ENCODE measurements at regions not wholly inside any gene's neighbourhood (a gene's known extent, or its start where the extent isn't known, plus 50 kb on each side); places are given as distances from the start of the nearest gene placed in this dataset.
A peak's percentile ranks its signal among the peaks of the same experiment; 100 is the strongest.
"Not testable (repeated sequence)": the region's sequence is repeated elsewhere in the genome, so short reads cannot be mapped to it uniquely, and the experiment has no call there.

- peak; percentile 58 for DNase-seq (ENCODE audit: low spot score)
Measured at GRCh38 chr5:42949348-42950115, 90.6 kb downstream of the ANXA2R start.

GRCh38 chr5:42948961-42949347 is 91.2 kb downstream of the ANXA2R start:
- no peak for DNase-seq (ENCODE audit: low spot score)

GRCh38 chr5:42944989-42945388 is 95.1 kb downstream of the ANXA2R start:
- peak; percentile 88 for DNase-seq (ENCODE audit: low spot score)

- peak; percentile 34 for DNase-seq (ENCODE audit: low spot score)
Measured at GRCh38 chr5:42943931-42944631, 96.0 kb downstream of the ANXA2R start.

GRCh38 chr5:42940853-42941252 is 99.3 kb downstream of the ANXA2R start:
- no peak for DNase-seq (ENCODE audit: low spot score)

- not testable (repeated sequence) for DNase-seq (ENCODE audit: low spot score)
Measured at GRCh38 chr5:42932011-42932410, 108.1 kb downstream of the ANXA2R start.

- not testable (repeated sequence) for DNase-seq (ENCODE audit: low spot score)
Measured at GRCh38 chr5:42931451-42931850, 108.7 kb downstream of the ANXA2R start.

- no peak for DNase-seq (ENCODE audit: low spot score)
Measured at GRCh38 chr5:42930934-42931333, 109.2 kb downstream of the ANXA2R start.

GRCh38 chr5:42929871-42930270 is 110.2 kb downstream of the ANXA2R start:
- no peak for DNase-seq (ENCODE audit: low spot score)

- DNase-seq (ENCODE audit: low spot score): no peak
Measured at GRCh38 chr5:42927730-42928129, 112.4 kb downstream of the ANXA2R start.

GRCh38 chr5:42924686-42925085 is 113.0 kb upstream of the SELENOP start:
- no peak for DNase-seq (ENCODE audit: low spot score)

GRCh38 chr5:42924226-42924625 is 112.5 kb upstream of the SELENOP start:
- DNase-seq (ENCODE audit: low spot score): peak; percentile 42

GRCh38 chr5:42923710-42924109 is 112.0 kb upstream of the SELENOP start:
- peak; percentile 75 for DNase-seq (ENCODE audit: low spot score)

GRCh38 chr5:42919600-42919999 is 107.9 kb upstream of the SELENOP start:
- DNase-seq (ENCODE audit: low spot score): no peak

- DNase-seq (ENCODE audit: low spot score): no peak
Measured at GRCh38 chr5:42915306-42915866, 103.7 kb upstream of the SELENOP start.

- DNase-seq (ENCODE audit: low spot score): peak; percentile 57
Measured at GRCh38 chr5:42912184-42912798, 100.6 kb upstream of the SELENOP start.

GRCh38 chr5:42908509-42909488 is 97.1 kb upstream of the SELENOP start:
- DNase-seq (ENCODE audit: low spot score): peak; percentile 91

GRCh38 chr5:42908086-42908485 is 96.4 kb upstream of the SELENOP start:
- no peak for DNase-seq (ENCODE audit: low spot score)

- DNase-seq (ENCODE audit: low spot score): no peak
Measured at GRCh38 chr5:42905827-42906226, 94.1 kb upstream of the SELENOP start.

- no peak for DNase-seq (ENCODE audit: low spot score)
Measured at GRCh38 chr5:42900734-42901133, 89.0 kb upstream of the SELENOP start.

GRCh38 chr5:42898760-42899159 is 87.1 kb upstream of the SELENOP start:
- no peak for DNase-seq (ENCODE audit: low spot score)

GRCh38 chr5:42896523-42896922 is 84.8 kb upstream of the SELENOP start:
- DNase-seq (ENCODE audit: low spot score): no peak

Measured in AG20443 (cell line).